GM23338 (cell line): ENCODE measurements at regions not wholly inside any gene's neighbourhood (a gene's known extent, or its start where the extent isn't known, plus 50 kb on each side); places are given as distances from the start of the nearest gene placed in this dataset.

Source experiments
- ATAC-seq: fragments of 200-7000 bp; cut with Tn5 transposase; 3 replicates; pipeline ENCODE4 v1.9.1; 2020
- DNase-seq: peaks from one replicate; pipeline ENCODE4 v3.0.0-alpha.2; 2015; ENCODE audit warnings: low spot score
- H2AFZ ChIP-seq: fragments of 200-600 bp; sonication (generic); 2 replicates; pipeline ENCODE4 v1.8.0; 2016; ENCODE audit warnings: antibody characterized with exemption, mild to moderate bottlenecking, moderate library complexity
- H3F3A ChIP-seq: fragments of 200-600 bp; sonication (generic); replicated peaks from 2 replicates; pipeline ENCODE4 v1.8.0; 2017; ENCODE audit warnings: antibody characterized with exemption, mixed run types, low read depth
- H3K27ac ChIP-seq: fragments of 200-600 bp; sonication (generic); 2 replicates; pipeline ENCODE4 v1.6.1; 2016; ENCODE audit warnings: low read depth
- H3K27me3 ChIP-seq: fragments of 200-600 bp; sonication (generic); 2 replicates; pipeline ENCODE4 v1.8.0; 2016; ENCODE audit warnings: mild to moderate bottlenecking, mixed run types, moderate library complexity; ENCODE audit not compliant: insufficient read depth
- H3K36me3 ChIP-seq: fragments of 200-600 bp; sonication (generic); 2 replicates; pipeline ENCODE4 v1.8.0; 2016; ENCODE audit warnings: mild to moderate bottlenecking; ENCODE audit not compliant: insufficient read depth
- H3K4me1 ChIP-seq: fragments of 200-600 bp; sonication (generic); 2 replicates; pipeline ENCODE4 v1.8.0; 2016; ENCODE audit warnings: mild to moderate bottlenecking, moderate library complexity; ENCODE audit not compliant: insufficient read depth
- H3K4me2 ChIP-seq: fragments of 200-600 bp; sonication (generic); 2 replicates; pipeline ENCODE4 v1.7.1; 2017; ENCODE audit warnings: mixed run types
- H3K4me3 ChIP-seq: fragments of 200-600 bp; sonication (generic); 2 replicates; pipeline ENCODE4 v1.6.1; 2016; ENCODE audit warnings: mixed run types
- H3K79me2 ChIP-seq: fragments of 200-600 bp; sonication (generic); replicated peaks from 2 replicates; pipeline ENCODE4 v1.8.0; 2017; ENCODE audit warnings: mild to moderate bottlenecking; ENCODE audit not compliant: insufficient read depth
- H3K9me2 ChIP-seq: fragments of 200-600 bp; sonication (generic); 2 replicates; pipeline ENCODE4 v1.8.0; 2017; ENCODE audit not compliant: insufficient read depth
- H4K20me1 ChIP-seq: fragments of 200-600 bp; sonication (generic); replicated peaks from 2 replicates; pipeline ENCODE4 v1.8.0; 2017; ENCODE audit warnings: mild to moderate bottlenecking; ENCODE audit not compliant: insufficient read depth
- H3K27ac Mint-ChIP-seq: 2 replicates; pipeline ENCODE4 v1.8.0; 2020; ENCODE audit warnings: inconsistent platforms, mild to moderate bottlenecking, moderate library complexity, mixed read lengths
- H3K27me3 Mint-ChIP-seq: 3 replicates; pipeline ENCODE4 v1.8.0; 2022; ENCODE audit warnings: low read depth, mild to moderate bottlenecking, moderate library complexity, mixed read lengths, inconsistent platforms; ENCODE audit not compliant: insufficient read depth, poor library complexity
- H3K36me3 Mint-ChIP-seq: 3 replicates; pipeline ENCODE4 v1.8.0; 2021; ENCODE audit warnings: low read depth, mild to moderate bottlenecking, inconsistent platforms, moderate library complexity, mixed read lengths
- H3K4me1 Mint-ChIP-seq: 3 replicates; pipeline ENCODE4 v1.8.0; 2020; ENCODE audit warnings: mild to moderate bottlenecking, inconsistent platforms, mixed read lengths
- H3K4me3 Mint-ChIP-seq: 3 replicates; pipeline ENCODE4 v1.8.0; 2021; ENCODE audit warnings: moderate library complexity, mild to moderate bottlenecking, inconsistent platforms, mixed read lengths
- H3K9me3 Mint-ChIP-seq: 3 replicates; pipeline ENCODE4 v1.8.0; 2020; ENCODE audit warnings: moderate library complexity, mild to moderate bottlenecking, inconsistent platforms, mixed read lengths
- CTCF ChIP-seq, 2 experiments: fragments of 200-600 bp in 1 of 2; sonication (generic) in 1 of 2; conservative IDR thresholded peaks; 2 replicates each; pipeline versions ENCODE4 v1.5.1 to v1.6.1; 2016 to 2017; ENCODE audit warnings: antibody characterized with exemption in 2 of 2, low read depth in 2 of 2, mild to moderate bottlenecking in 2 of 2, moderate library complexity in 1 of 2
- ETS1 ChIP-seq: IDR thresholded peaks from 2 replicates; pipeline ENCODE4 v1.6.1; 2016; ENCODE audit warnings: antibody characterized with exemption
- EZH2 ChIP-seq: fragments of 200-600 bp; sonication (generic); IDR thresholded peaks from one replicate; pipeline ENCODE4 v1.8.0; 2017; ENCODE audit warnings: antibody characterized with exemption, mild to moderate bottlenecking, low read depth; ENCODE audit not compliant: unreplicated experiment
- JUNB ChIP-seq: IDR thresholded peaks from one replicate; pipeline ENCODE4 v1.6.1; 2016; ENCODE audit warnings: antibody characterized with exemption; ENCODE audit not compliant: unreplicated experiment
- NANOG ChIP-seq: IDR thresholded peaks from 2 replicates; pipeline ENCODE4 v1.6.1; 2016; ENCODE audit warnings: antibody characterized with exemption, borderline replicate concordance
- POLR2AphosphoS5 ChIP-seq: IDR thresholded peaks from 2 replicates; pipeline ENCODE4 v1.6.1; 2016; ENCODE audit warnings: antibody characterized with exemption, low read depth
- ZNF114 ChIP-seq: fragments of 250-450 bp; sonication (Bioruptor Pico); IDR thresholded peaks from 2 replicates; pipeline ENCODE4 v1.5.0; 2020; ENCODE audit warnings: mild to moderate bottlenecking, moderate library complexity
- ZNF462 ChIP-seq: fragments of 250-450 bp; sonication (Bioruptor Pico); IDR thresholded peaks from 2 replicates; pipeline ENCODE4 v1.5.0; 2020; ENCODE audit warnings: mild to moderate bottlenecking, moderate library complexity

GRCh38 chr13:73258406-73258805, 199.6 kb downstream of the KLF5 start:
- Histone ChIP-seq H3K4me1 (no peaks in the 10 kb centered on the region), H3K79me2 (no peaks in the 10 kb centered on the region), H3K9me2 (peaks cover 6% of the 10 kb centered on the region), H4K20me1 (no peaks in the 10 kb centered on the region), H3K27ac (no peak overlapping the region), H2AFZ (no peak overlapping the region), H3K36me3 (no peaks in the 10 kb centered on the region), H3F3A (no peaks in the 10 kb centered on the region), H3K4me3 (no peak overlapping the region), H3K27me3 (no peaks in the 10 kb centered on the region), H3K4me2 (no peak overlapping the region)
- H3K4me3 Mint-ChIP-seq, result no peak overlapping the region
- no peak for DNase-seq
- no peak for ATAC-seq
- no peak overlapping the region for H3K27ac Mint-ChIP-seq
- H3K4me1 Mint-ChIP-seq, result peaks cover 4% of the 10 kb centered on the region; the same call in 2 of the 3 replicates
- H3K27me3 Mint-ChIP-seq, result peaks cover under 1% of the 10 kb centered on the region
- TF ChIP-seq JUNB (no peak), CTCF (conservative IDR thresholded peaks at IDR 0.05; ENCODE audit: low read depth in 2 of 2) (no peak), ZNF114 (CRISPR knock-in tag) (no peak), POLR2AphosphoS5 (no peak), ETS1 (no peak), NANOG (no peak), EZH2 (no peak), ZNF462 (CRISPR knock-in tag) (no peak)
- no peaks in the 10 kb centered on the region for H3K9me3 Mint-ChIP-seq
- no peaks in the 10 kb centered on the region for H3K36me3 Mint-ChIP-seq
